GM12874 (cell line): ENCODE measurements at regions not wholly inside any gene's neighbourhood (a gene's known extent, or its start where the extent isn't known, plus 50 kb on each side); places are given as distances from the start of the nearest gene placed in this dataset.

Experiments
- CTCF ChIP-seq: IDR thresholded peaks from 2 replicates; pipeline ENCODE4 v1.5.1; 2011; ENCODE audit warnings: low read depth, mild to moderate bottlenecking, control low read depth, low read length, moderate library complexity; ENCODE audit not compliant: insufficient read depth

GRCh38 chr3:105157067-105157765, 209.5 kb upstream of the ALCAM start:
- no peak for TF ChIP-seq CTCF

- TF ChIP-seq CTCF = no peak
Measured at GRCh38 chr3:105157766-105158085, 209.0 kb upstream of the ALCAM start.

- TF ChIP-seq CTCF = no peak
Measured at GRCh38 chr3:105158286-105158685, 208.4 kb upstream of the ALCAM start.

- TF ChIP-seq CTCF = no peak
Measured at GRCh38 chr3:105162448-105162847, 204.3 kb upstream of the ALCAM start.

- TF ChIP-seq CTCF = no peak
Measured at GRCh38 chr3:105166893-105167292, 199.8 kb upstream of the ALCAM start.

GRCh38 chr3:105170423-105170822, 196.3 kb upstream of the ALCAM start:
- TF ChIP-seq CTCF = no peak

GRCh38 chr3:105174017-105174615, 192.6 kb upstream of the ALCAM start:
- no peak for TF ChIP-seq CTCF
